ENCODE measurements at regions not wholly inside any gene's neighbourhood (a gene's known extent, or its start where the extent isn't known, plus 50 kb on each side); places are given as distances from the start of the nearest gene placed in this dataset.

DNA sequence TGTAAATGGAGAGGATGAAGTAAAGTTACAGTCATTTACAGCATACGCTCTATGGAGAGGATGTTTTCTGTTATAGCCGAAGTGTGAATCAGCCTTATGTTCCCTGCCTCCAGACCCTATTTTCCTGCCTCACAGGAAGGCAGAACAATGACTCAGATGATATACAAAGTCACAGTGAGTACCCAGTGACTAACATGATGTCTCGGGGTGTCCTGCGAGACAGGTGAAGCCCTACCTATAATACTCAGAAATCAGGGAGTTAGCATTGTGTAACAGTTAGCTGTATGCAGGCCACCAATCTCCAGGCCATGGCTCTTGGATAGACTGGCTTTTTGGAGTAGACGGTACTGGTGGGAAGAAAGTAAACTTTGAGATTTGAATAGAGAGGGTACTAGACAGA, 55.6 kb upstream of the FBXO28 start:
- TF ChIP-seq, protein P1, sequence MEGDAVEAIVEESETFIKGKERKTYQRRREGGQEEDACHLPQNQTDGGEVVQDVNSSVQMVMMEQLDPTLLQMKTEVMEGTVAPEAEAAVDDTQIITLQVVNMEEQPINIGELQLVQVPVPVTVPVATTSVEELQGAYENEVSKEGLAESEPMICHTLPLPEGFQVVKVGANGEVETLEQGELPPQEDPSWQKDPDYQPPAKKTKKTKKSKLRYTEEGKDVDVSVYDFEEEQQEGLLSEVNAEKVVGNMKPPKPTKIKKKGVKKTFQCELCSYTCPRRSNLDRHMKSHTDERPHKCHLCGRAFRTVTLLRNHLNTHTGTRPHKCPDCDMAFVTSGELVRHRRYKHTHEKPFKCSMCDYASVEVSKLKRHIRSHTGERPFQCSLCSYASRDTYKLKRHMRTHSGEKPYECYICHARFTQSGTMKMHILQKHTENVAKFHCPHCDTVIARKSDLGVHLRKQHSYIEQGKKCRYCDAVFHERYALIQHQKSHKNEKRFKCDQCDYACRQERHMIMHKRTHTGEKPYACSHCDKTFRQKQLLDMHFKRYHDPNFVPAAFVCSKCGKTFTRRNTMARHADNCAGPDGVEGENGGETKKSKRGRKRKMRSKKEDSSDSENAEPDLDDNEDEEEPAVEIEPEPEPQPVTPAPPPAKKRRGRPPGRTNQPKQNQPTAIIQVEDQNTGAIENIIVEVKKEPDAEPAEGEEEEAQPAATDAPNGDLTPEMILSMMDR (IDR thresholded peaks at IDR 0.05) = no peak
- TF ChIP-seq POLR2A (IDR thresholded peaks at IDR 0.05) = no peak
